ENCODE measurements at regions not wholly inside any gene's neighbourhood (a gene's known extent, or its start where the extent isn't known, plus 50 kb on each side); places are given as distances from the start of the nearest gene placed in this dataset.
A peak's percentile ranks its signal among the peaks of the same experiment; 100 is the strongest.

- WGBS, result 87% methylated on average over 5 of the region's 5 CpGs
- Histone ChIP-seq H3K27ac (ENCODE audit: low read depth) (no peak overlapping the region), H3K4me1 (ENCODE audit: insufficient read depth) (no peaks in the 10 kb centered on the region), H3K36me3 (ENCODE audit: insufficient read depth) (no peaks in the 10 kb centered on the region), H3K4me3 (ENCODE audit: low read depth, low read length) (no peak overlapping the region)
- peak; percentile 45 for DNase-seq (ENCODE audit: extremely low spot score)
Measured at GRCh38 chr5:58403822-58404433, 56.0 kb downstream of the PLK2 start.

- DNase-seq (ENCODE audit: extremely low spot score), result no peak
- H3K4me3 ChIP-seq (ENCODE audit: low read depth, low read length), result no peak overlapping the region
- 78% methylated on average over 2 of the region's 2 CpGs for WGBS
- no peaks in the 10 kb centered on the region for H3K4me1 ChIP-seq (ENCODE audit: insufficient read depth)
- no peaks in the 10 kb centered on the region for H3K36me3 ChIP-seq (ENCODE audit: insufficient read depth)
- H3K27ac ChIP-seq (ENCODE audit: low read depth), result no peak overlapping the region
Measured at GRCh38 chr5:58401701-58402100, 58.2 kb downstream of the PLK2 start.

- H3K36me3 ChIP-seq (ENCODE audit: insufficient read depth), result no peaks in the 10 kb centered on the region
- no peak for DNase-seq (ENCODE audit: extremely low spot score)
- H3K4me1 ChIP-seq (ENCODE audit: insufficient read depth), result no peaks in the 10 kb centered on the region
- WGBS, result 77% methylated on average over 2 of the region's 2 CpGs
- no peak overlapping the region for H3K4me3 ChIP-seq (ENCODE audit: low read depth, low read length)
- no peak overlapping the region for H3K27ac ChIP-seq (ENCODE audit: low read depth)
Measured at GRCh38 chr5:58400737-58401136, 59.1 kb downstream of the PLK2 start.

GRCh38 chr5:58399951-58400350 is 59.9 kb downstream of the PLK2 start:
- no peak for DNase-seq (ENCODE audit: extremely low spot score)
- no peak overlapping the region for H3K27ac ChIP-seq (ENCODE audit: low read depth)
- 98% methylated on average over 1 of the region's 1 CpG for WGBS
- no peaks in the 10 kb centered on the region for H3K36me3 ChIP-seq (ENCODE audit: insufficient read depth)
- no peaks in the 10 kb centered on the region for H3K4me1 ChIP-seq (ENCODE audit: insufficient read depth)
- H3K4me3 ChIP-seq (ENCODE audit: low read depth, low read length), result no peak overlapping the region

GRCh38 chr5:58394339-58394738 is 65.5 kb downstream of the PLK2 start:
- no peak for DNase-seq (ENCODE audit: extremely low spot score)
- H3K4me3 ChIP-seq (ENCODE audit: low read depth, low read length), result no peak overlapping the region
- 97% methylated on average over 2 of the region's 2 CpGs for WGBS
- H3K36me3 ChIP-seq (ENCODE audit: insufficient read depth), result no peaks in the 10 kb centered on the region
- no peaks in the 10 kb centered on the region for H3K4me1 ChIP-seq (ENCODE audit: insufficient read depth)
- H3K27ac ChIP-seq (ENCODE audit: low read depth), result no peak overlapping the region

GRCh38 chr5:58393716-58394115 is 66.2 kb downstream of the PLK2 start:
- Histone ChIP-seq H3K27ac (ENCODE audit: low read depth) (no peak overlapping the region), H3K4me1 (ENCODE audit: insufficient read depth) (no peaks in the 10 kb centered on the region), H3K36me3 (ENCODE audit: insufficient read depth) (no peaks in the 10 kb centered on the region), H3K4me3 (ENCODE audit: low read depth, low read length) (no peak overlapping the region)
- no peak for DNase-seq (ENCODE audit: extremely low spot score)
- 83% methylated on average over 5 of the region's 5 CpGs for WGBS

GRCh38 chr5:58392496-58392895 is 67.4 kb downstream of the PLK2 start:
- H3K27ac ChIP-seq (ENCODE audit: low read depth), result no peak overlapping the region
- no peak overlapping the region for H3K4me3 ChIP-seq (ENCODE audit: low read depth, low read length)
- no peak for DNase-seq (ENCODE audit: extremely low spot score)
- WGBS, result 87% methylated on average over 4 of the region's 4 CpGs
- H3K4me1 ChIP-seq (ENCODE audit: insufficient read depth), result no peaks in the 10 kb centered on the region
- no peaks in the 10 kb centered on the region for H3K36me3 ChIP-seq (ENCODE audit: insufficient read depth)

- H3K36me3 ChIP-seq (ENCODE audit: insufficient read depth), result no peaks in the 10 kb centered on the region
- no peak overlapping the region for H3K27ac ChIP-seq (ENCODE audit: low read depth)
- no peak for DNase-seq (ENCODE audit: extremely low spot score)
- H3K4me1 ChIP-seq (ENCODE audit: insufficient read depth), result no peaks in the 10 kb centered on the region
- WGBS, result 82% methylated on average over 2 of the region's 2 CpGs
- H3K4me3 ChIP-seq (ENCODE audit: low read depth, low read length), result no peak overlapping the region
Measured at GRCh38 chr5:58383448-58383847, 76.4 kb downstream of the PLK2 start.

GRCh38 chr5:58382131-58382534 is 77.8 kb downstream of the PLK2 start:
- no peaks in the 10 kb centered on the region for H3K36me3 ChIP-seq (ENCODE audit: insufficient read depth)
- DNase-seq (ENCODE audit: extremely low spot score), result no peak
- WGBS, result 77% methylated on average over 4 of the region's 4 CpGs
- no peak overlapping the region for H3K27ac ChIP-seq (ENCODE audit: low read depth)
- H3K4me3 ChIP-seq (ENCODE audit: low read depth, low read length), result no peak overlapping the region
- no peaks in the 10 kb centered on the region for H3K4me1 ChIP-seq (ENCODE audit: insufficient read depth)

- Histone ChIP-seq H3K27ac (ENCODE audit: low read depth) (no peak overlapping the region), H3K4me3 (ENCODE audit: low read depth, low read length) (no peak overlapping the region), H3K36me3 (ENCODE audit: insufficient read depth) (no peaks in the 10 kb centered on the region), H3K4me1 (ENCODE audit: insufficient read depth) (no peaks in the 10 kb centered on the region)
- DNase-seq (ENCODE audit: extremely low spot score), result no peak
Measured at GRCh38 chr5:58381566-58381965, 78.3 kb downstream of the PLK2 start.

- H3K4me3 ChIP-seq (ENCODE audit: low read depth, low read length), result no peak overlapping the region
- H3K4me1 ChIP-seq (ENCODE audit: insufficient read depth), result no peaks in the 10 kb centered on the region
- DNase-seq (ENCODE audit: extremely low spot score), result no peak
- no peak overlapping the region for H3K27ac ChIP-seq (ENCODE audit: low read depth)
- H3K36me3 ChIP-seq (ENCODE audit: insufficient read depth), result no peaks in the 10 kb centered on the region
Measured at GRCh38 chr5:58380655-58381054, 79.2 kb downstream of the PLK2 start.

GRCh38 chr5:58378613-58379390 is 81.1 kb downstream of the PLK2 start:
- H3K36me3 ChIP-seq (ENCODE audit: insufficient read depth), result no peaks in the 10 kb centered on the region
- no peaks in the 10 kb centered on the region for H3K4me1 ChIP-seq (ENCODE audit: insufficient read depth)
- H3K4me3 ChIP-seq (ENCODE audit: low read depth, low read length), result no peak overlapping the region
- WGBS, result 95% methylated on average over 6 of the region's 6 CpGs
- no peak overlapping the region for H3K27ac ChIP-seq (ENCODE audit: low read depth)
- no peak for DNase-seq (ENCODE audit: extremely low spot score)

- Histone ChIP-seq H3K4me3 (ENCODE audit: low read depth, low read length) (no peak overlapping the region), H3K4me1 (ENCODE audit: insufficient read depth) (no peaks in the 10 kb centered on the region), H3K36me3 (ENCODE audit: insufficient read depth) (no peaks in the 10 kb centered on the region), H3K27ac (ENCODE audit: low read depth) (no peak overlapping the region)
- DNase-seq (ENCODE audit: extremely low spot score), result no peak
- 84% methylated on average over 5 of the region's 5 CpGs for WGBS
Measured at GRCh38 chr5:58370606-58371005, 89.3 kb downstream of the PLK2 start.

GRCh38 chr5:58369513-58370190 is 90.2 kb downstream of the PLK2 start:
- Histone ChIP-seq H3K4me1 (ENCODE audit: insufficient read depth) (no peaks in the 10 kb centered on the region), H3K4me3 (ENCODE audit: low read depth, low read length) (no peak overlapping the region), H3K27ac (ENCODE audit: low read depth) (no peak overlapping the region), H3K36me3 (ENCODE audit: insufficient read depth) (no peaks in the 10 kb centered on the region)
- no peak for DNase-seq (ENCODE audit: extremely low spot score)
- WGBS, result 46% methylated on average over 5 of the region's 5 CpGs

Data from urinary bladder (tissue), 3 donors.